Erythroblast (primary cell): ENCODE measurements at regions not wholly inside any gene's neighbourhood (a gene's known extent, or its start where the extent isn't known, plus 50 kb on each side); places are given as distances from the start of the nearest gene placed in this dataset.

Source experiments
- DNase-seq, 2 experiments: peaks; one replicate each; lab custom pipeline; 2025; lab: John Stamatoyannopoulos, UW
- GATA1 ChIP-seq: IDR thresholded peaks from 2 replicates; pipeline ENCODE4 v1.6.1; 2011; ENCODE audit warnings: low read depth, mild to moderate bottlenecking, control low read depth, low read length, moderate library complexity
- POLR2A ChIP-seq: IDR thresholded peaks from 2 replicates; pipeline ENCODE4 v1.6.1; 2011; ENCODE audit warnings: mild to moderate bottlenecking, low read length

GRCh38 chr11:120061036-120061760 lies 76.7 kb downstream of the TRIM29 start:
- TF ChIP-seq GATA1 (no peak), POLR2A (no peak)
- no peak for DNase-seq

- no peak for DNase-seq
- no peak for TF ChIP-seq GATA1
- no peak for TF ChIP-seq POLR2A
These were observed 77.4 kb downstream of the TRIM29 start for GRCh38 chr11:120060512-120060911.

- DNase-seq: no peak
- TF ChIP-seq GATA1: no peak
- no peak for TF ChIP-seq POLR2A
These were observed 79.0 kb downstream of the TRIM29 start for GRCh38 chr11:120058931-120059330.

GRCh38 chr11:120057595-120058581 lies 80.0 kb downstream of the TRIM29 start:
- TF ChIP-seq GATA1 (no peak), POLR2A (no peak)
- no peak for DNase-seq

GRCh38 chr11:120057028-120057330 lies 80.9 kb downstream of the TRIM29 start:
- TF ChIP-seq GATA1: no peak
- TF ChIP-seq POLR2A: no peak
- no peak for DNase-seq

- TF ChIP-seq POLR2A (no peak), GATA1 (no peak)
- DNase-seq: no peak
These were observed 81.4 kb downstream of the TRIM29 start for GRCh38 chr11:120056301-120057027.

- DNase-seq: no peak
- TF ChIP-seq POLR2A (no peak), GATA1 (no peak)
These were observed 82.3 kb downstream of the TRIM29 start for GRCh38 chr11:120055646-120056045.

GRCh38 chr11:120054753-120055045 lies 83.2 kb downstream of the TRIM29 start:
- TF ChIP-seq GATA1 (no peak), POLR2A (no peak)
- DNase-seq: no peak

- no peak for DNase-seq
- TF ChIP-seq GATA1: no peak
- no peak for TF ChIP-seq POLR2A
These were observed 83.7 kb downstream of the TRIM29 start for GRCh38 chr11:120054016-120054752.

GRCh38 chr11:120052196-120052775 lies 85.6 kb downstream of the TRIM29 start:
- no peak for TF ChIP-seq POLR2A
- no peak for TF ChIP-seq GATA1
- DNase-seq: no peak

- no peak for DNase-seq
- TF ChIP-seq GATA1 (no peak), POLR2A (no peak)
These were observed 93.8 kb downstream of the TRIM29 start for GRCh38 chr11:120044011-120044675.

- peak in 1 of 2 experiments; percentile 3 for DNase-seq
- TF ChIP-seq POLR2A (no peak), GATA1 (no peak)
These were observed 94.5 kb downstream of the TRIM29 start for GRCh38 chr11:120043328-120043945.

- TF ChIP-seq POLR2A: no peak
- DNase-seq: no peak
These were observed 96.3 kb downstream of the TRIM29 start for GRCh38 chr11:120041625-120042024.
